Natural killer cell treated with Interleukin-12 subunit alpha and Interleukin-12 subunit beta and Interleukin-15 and Interleukin-18, amount 100 ng/mL, for 72 hours (primary cell): ENCODE measurements at regions not wholly inside any gene's neighbourhood (a gene's known extent, or its start where the extent isn't known, plus 50 kb on each side); places are given as distances from the start of the nearest gene placed in this dataset.
"Not testable (repeated sequence)": the region's sequence is repeated elsewhere in the genome, so short reads cannot be mapped to it uniquely, and the experiment has no call there.

Experiments
- ATAC-seq, 2 donors: fragments of 150-1000 bp; cut with Tn5 transposase in 1 of 2; sonication (Bioruptor Pico), chemical (Tn5 transposase) in 1 of 2; 2 replicates each; pipeline ENCODE4 v1.10.0; 2021
- DNase-seq: peaks from one replicate; pipeline ENCODE4 v3.0.0; 2022; ENCODE audit warnings: low spot score
- H3K27ac Mint-ChIP-seq, 2 donors: 1 replicate in 1 of 2; 2 replicates in 1 of 2; pipeline ENCODE4 v1.8.0; 2022; ENCODE audit warnings: mixed read lengths in 2 of 2, mild to moderate bottlenecking in 1 of 2, moderate library complexity in 1 of 2
- H3K27me3 Mint-ChIP-seq, 2 donors: 1 replicate in 1 of 2; 2 replicates in 1 of 2; pipeline ENCODE4 v1.8.0; 2022; ENCODE audit warnings: mixed read lengths in 2 of 2
- H3K36me3 Mint-ChIP-seq: one replicate; pipeline ENCODE4 v1.8.0; 2022; ENCODE audit warnings: mixed read lengths
- H3K4me1 Mint-ChIP-seq, 2 donors: 1 replicate in 1 of 2; 2 replicates in 1 of 2; pipeline ENCODE4 v1.8.0; 2022; ENCODE audit warnings: low read depth in 2 of 2, mixed read lengths in 2 of 2, mild to moderate bottlenecking in 1 of 2
- H3K4me3 Mint-ChIP-seq: one replicate; pipeline ENCODE4 v1.8.0; 2022; ENCODE audit warnings: mixed read lengths
- H3K9me3 Mint-ChIP-seq: 2 replicates; pipeline ENCODE4 v1.8.0; 2022; ENCODE audit warnings: mixed read lengths

DNA sequence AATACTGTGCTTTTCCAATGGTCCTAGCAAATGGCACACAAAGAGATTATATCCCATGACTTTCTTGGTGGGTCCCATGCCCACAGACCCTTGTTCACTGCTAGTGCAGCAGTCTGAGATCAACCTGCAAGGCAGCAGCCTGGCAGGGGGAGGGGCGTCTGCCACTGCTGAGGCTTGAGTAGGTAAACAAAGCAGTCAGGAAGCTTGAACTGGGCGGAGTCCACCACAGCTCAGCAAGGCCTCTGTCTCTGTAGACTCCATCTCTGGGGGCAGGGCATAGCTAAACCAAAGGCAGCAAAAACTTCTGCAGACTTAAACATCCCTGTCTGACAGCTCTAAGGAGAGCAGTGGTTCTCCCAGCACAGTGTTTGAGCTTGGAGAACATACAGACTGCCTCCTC, 82.9 kb downstream of the ZNF737 start:
- H3K9me3 Mint-ChIP-seq = peaks cover 34% of the 10 kb centered on the region

DNA sequence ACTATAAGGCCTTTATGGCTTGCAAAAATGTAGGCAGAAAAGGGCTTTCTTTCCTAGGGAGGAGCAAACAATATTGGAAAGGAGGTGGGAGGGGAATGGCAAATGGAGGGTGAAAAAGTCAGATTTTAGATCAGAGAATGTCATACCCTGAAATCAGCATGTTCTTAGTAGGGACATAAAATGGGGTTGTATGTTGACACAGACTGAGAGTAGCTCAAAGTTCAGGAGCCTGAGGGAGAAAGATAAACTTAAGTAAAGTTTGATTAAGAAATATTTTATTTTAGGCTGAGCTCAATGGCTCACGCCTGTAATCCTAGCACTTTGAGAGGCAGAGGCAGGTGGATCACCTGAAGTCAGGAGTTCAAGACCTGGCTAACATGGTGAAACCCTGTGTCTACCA, 83.8 kb downstream of the ZNF737 start:
- Mint-ChIP-seq H3K36me3 (peaks cover 48% of the 10 kb centered on the region), H3K4me3 (no peak overlapping the region), H3K4me1 (no peaks in the 10 kb centered on the region), H3K27ac (no peak overlapping the region), H3K27me3 (peaks cover 0 to 2% of the 10 kb centered on the region in 2 donors), H3K9me3 (peaks cover 35% of the 10 kb centered on the region)
- ATAC-seq (no peak), DNase-seq (no peak)

More for the DNA sequence above, 82.9 kb downstream of the ZNF737 start:
- peaks cover 39% of the 10 kb centered on the region for H3K36me3 Mint-ChIP-seq
- no peak for ATAC-seq
- H3K27ac Mint-ChIP-seq = no peak overlapping the region
- H3K4me3 Mint-ChIP-seq = no peak overlapping the region
- H3K4me1 Mint-ChIP-seq = no peaks in the 10 kb centered on the region
- no peak for DNase-seq
- H3K27me3 Mint-ChIP-seq = peaks cover 0 to 2% of the 10 kb centered on the region in 2 donors

DNA sequence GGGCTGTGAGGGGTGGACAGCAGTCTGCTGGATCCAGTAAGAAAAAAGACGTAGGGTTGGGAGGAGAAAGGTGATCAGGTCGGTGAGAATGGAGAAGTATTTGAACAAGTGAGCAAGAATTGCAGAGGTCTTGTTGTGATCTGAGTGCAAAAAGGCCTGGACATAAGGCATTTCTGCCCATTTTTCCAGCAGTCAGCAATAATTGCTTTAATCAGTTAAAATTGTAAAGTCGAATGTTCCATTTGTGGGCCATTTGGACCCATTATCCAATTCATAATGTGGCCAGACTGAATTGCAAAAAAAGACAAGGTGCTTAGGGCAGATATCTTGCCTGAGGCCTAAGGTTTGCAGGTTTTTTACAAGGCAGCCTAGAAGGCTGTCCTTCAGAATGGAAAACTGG, 86.1 kb downstream of the ZNF737 start:
- no peak overlapping the region for H3K27ac Mint-ChIP-seq
- H3K4me3 Mint-ChIP-seq = no peak overlapping the region
- DNase-seq (no peak), ATAC-seq (no peak)
- H3K4me1 Mint-ChIP-seq = no peaks in the 10 kb centered on the region
- peaks cover 44% of the 10 kb centered on the region for H3K9me3 Mint-ChIP-seq
- peaks cover 56% of the 10 kb centered on the region for H3K36me3 Mint-ChIP-seq
- H3K27me3 Mint-ChIP-seq = peaks cover 0 to 2% of the 10 kb centered on the region in 2 donors

DNA sequence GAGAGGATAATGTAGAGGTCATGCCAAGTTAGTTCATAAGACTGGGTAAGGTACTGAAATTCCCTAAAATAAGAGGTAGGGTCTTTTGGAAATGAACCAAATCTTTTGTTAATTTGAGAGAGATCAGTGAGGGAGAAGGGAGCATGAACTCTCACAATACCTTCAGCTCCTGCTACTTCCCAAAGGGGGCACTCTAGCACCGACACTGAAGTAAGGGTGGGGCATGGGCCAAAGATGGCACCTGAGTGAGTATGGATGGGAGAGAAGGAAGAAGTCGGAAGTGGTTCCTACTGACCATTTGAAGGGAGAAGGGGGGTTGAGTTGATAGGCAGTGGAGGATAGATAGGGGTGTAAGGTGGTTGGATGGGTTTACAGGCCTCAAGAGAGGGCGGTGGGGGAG, 86.6 kb downstream of the ZNF737 start:
- no peak overlapping the region for H3K27ac Mint-ChIP-seq
- no peak for ATAC-seq
- no peak for DNase-seq
- peaks cover 52% of the 10 kb centered on the region for H3K36me3 Mint-ChIP-seq
- H3K4me1 Mint-ChIP-seq = no peaks in the 10 kb centered on the region
- H3K9me3 Mint-ChIP-seq = peaks cover 46% of the 10 kb centered on the region
- H3K4me3 Mint-ChIP-seq = no peak overlapping the region
- H3K27me3 Mint-ChIP-seq = peaks cover 0 to 2% of the 10 kb centered on the region in 2 donors

DNA sequence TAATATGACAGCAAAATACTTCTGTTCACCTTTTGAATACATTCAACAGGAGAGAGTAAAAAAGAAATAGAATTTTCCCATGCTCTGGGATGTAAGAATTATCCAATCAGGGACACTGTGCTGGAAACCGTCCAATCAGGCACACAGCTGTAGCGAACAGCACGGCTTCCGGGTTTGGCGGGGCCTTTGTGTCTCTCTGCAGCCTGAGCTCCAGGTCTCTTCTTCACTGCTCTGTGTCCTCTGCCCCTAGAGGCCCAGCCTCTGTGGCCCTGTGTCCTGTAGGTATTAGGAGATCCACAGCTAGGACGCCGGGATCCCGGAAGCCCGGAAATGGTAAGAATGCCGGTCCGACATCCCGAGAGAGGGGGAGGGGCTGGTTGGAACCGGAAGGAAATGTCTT, 92.7 kb downstream of the ZNF737 start:
- DNase-seq (no peak), ATAC-seq (no peak)
- H3K4me3 Mint-ChIP-seq = no peak overlapping the region
- peaks cover 35% of the 10 kb centered on the region for H3K9me3 Mint-ChIP-seq
- peaks cover 36% of the 10 kb centered on the region for H3K36me3 Mint-ChIP-seq
- H3K27ac Mint-ChIP-seq = no peak overlapping the region
- no peaks in the 10 kb centered on the region for H3K27me3 Mint-ChIP-seq
- H3K4me1 Mint-ChIP-seq = no peaks in the 10 kb centered on the region

DNA sequence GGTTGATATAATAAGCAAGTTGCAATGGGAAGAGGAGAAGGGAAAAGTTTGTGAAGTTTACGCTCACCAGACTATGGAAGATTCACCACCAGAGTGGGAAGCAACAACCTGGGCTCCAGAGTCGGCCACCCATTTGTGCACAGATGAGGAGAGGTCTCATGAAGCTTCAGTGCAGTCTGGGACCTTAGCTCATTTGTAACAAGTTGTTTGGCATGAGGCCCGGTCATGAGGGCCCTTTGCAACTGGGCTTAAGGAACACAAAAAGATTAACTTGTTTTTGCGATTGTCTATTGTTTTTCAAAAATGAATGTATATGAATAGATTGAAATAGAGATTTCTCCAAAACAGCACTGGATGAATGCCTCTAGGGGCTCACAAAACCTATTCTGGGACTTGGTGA, 94.2 kb downstream of the ZNF737 start:
- ATAC-seq = no peak
- H3K4me3 Mint-ChIP-seq = no peak overlapping the region
- H3K9me3 Mint-ChIP-seq = peaks cover 21% of the 10 kb centered on the region
- H3K27ac Mint-ChIP-seq = no peak overlapping the region
- peaks cover 22% of the 10 kb centered on the region for H3K36me3 Mint-ChIP-seq
- H3K4me1 Mint-ChIP-seq = no peaks in the 10 kb centered on the region
- no peak for DNase-seq
- H3K27me3 Mint-ChIP-seq = no peaks in the 10 kb centered on the region

DNA sequence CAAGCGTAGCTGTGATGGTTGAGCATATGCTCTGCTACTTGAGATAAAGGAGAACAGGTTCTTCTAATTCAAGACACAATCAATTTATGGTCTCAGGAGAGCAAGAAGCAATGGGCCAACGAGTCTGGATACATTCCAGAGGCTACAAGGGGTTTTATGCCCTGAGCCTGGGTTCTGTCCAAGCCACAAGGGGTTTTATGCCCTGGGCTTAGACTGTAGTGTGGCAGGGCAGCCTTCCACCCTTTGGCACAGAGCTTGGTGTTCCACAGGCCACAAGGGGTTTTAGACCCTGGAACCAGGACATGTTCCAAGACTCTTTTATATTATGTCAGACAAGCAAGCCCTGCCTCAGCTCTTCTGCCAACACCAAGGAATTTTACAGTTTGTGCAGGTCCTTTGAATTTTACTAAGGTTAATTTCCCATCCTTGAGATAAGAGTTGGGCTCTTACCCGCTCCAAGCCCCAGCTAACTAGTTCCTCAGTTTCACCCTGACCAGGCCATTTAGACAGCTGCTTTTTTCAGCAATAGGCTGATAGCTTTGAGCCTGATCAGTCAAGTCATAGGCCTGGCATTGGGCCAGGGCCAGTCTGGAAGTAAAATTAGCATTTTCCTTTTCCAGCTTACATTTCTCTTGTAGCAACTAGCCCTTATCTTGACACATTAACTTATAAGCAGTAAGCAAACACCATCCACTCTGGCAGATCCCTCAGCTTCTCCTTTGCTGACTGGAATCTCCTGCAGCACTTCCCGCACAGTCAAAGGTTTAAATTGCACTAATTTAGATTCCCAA, 95.0 kb downstream of the ZNF737 start:
- H3K4me1 Mint-ChIP-seq = no peaks in the 10 kb centered on the region
- ATAC-seq (no peak), DNase-seq (no peak)
- H3K4me3 Mint-ChIP-seq = no peak overlapping the region
- peaks cover 13% of the 10 kb centered on the region for H3K36me3 Mint-ChIP-seq
- no peak overlapping the region for H3K27ac Mint-ChIP-seq
- H3K27me3 Mint-ChIP-seq = no peaks in the 10 kb centered on the region
- H3K9me3 Mint-ChIP-seq = peaks cover 12% of the 10 kb centered on the region

DNA sequence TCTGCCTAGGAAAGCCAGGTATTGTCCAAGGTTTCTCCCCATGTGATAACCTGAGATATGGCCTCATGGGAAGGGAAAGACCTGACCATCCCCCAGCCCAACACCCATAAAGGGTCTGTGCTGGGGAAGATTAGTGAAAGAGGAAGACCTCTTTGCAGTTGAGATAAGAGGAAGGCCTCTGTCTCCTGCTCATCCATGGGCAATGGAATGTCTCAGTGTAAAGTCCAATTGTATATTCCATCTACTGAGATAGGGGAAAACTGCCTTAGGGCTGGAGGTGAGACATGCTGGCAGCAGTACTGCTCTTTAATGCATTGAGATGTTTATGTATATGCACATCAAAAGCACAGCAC, 99.0 kb downstream of the ZNF737 start:
- not testable (repeated sequence) for H3K27me3 Mint-ChIP-seq, DNase-seq, H3K4me3 Mint-ChIP-seq, H3K9me3 Mint-ChIP-seq, H3K27ac Mint-ChIP-seq, H3K36me3 Mint-ChIP-seq, H3K4me1 Mint-ChIP-seq, ATAC-seq

DNA sequence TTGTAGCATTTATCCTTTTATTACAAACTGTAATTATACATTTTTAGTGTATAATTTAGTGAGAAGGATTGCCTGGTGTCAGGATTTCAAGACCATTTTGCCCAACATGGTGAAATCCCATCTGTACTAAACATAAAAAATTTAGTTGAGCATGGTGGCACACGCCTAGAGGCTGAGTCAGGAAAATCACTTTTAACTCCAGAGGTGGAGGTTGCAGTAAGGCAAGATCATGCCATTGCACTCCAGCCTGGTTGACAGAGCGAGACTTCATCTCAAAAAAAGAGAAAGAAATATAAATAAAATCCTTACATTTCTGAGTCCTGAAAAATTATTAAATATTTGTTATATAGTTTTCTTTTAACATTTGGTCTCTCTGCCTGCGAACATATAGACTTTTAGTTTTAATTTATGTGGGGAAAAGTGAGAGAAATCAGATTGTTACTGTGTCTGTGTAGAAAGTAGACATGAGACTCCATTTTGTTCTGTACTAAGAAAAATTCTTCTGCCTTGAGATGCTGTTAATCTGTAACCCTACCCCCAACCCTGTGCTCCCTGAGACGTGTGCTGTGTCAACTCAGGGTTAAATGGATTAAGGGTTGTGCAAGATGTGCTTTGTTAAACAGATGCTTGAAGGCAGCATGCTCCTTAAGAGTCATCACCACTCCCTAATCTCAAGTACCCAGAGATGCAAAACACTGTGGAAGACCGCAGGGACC, 99.5 kb downstream of the ZNF737 start:
- not testable (repeated sequence) for H3K4me1 Mint-ChIP-seq

DNA sequence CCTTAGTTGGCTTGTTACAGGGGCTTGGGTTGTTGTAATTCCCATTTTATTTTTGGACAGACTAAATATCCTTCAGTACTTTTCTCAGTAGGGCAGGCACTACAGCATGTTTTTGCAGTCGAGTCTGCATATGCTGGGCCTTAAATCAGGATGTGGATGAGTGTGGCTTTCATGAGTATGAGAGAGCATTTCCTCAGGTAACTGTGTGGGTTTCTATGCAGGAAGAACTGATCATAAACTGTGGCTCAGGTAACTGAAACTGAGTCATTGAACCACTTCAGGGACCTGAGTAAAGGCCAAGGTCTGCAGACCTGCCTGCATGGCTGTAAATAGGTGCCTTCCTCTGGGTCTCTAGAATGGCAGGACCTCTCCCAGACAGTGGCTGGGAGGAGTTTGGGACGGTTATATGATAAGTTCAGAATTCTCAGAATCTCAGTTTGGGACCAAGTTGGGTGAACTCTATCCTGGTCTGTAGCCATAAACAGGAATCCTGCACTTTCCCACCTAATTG, 112.1 kb downstream of the ZNF737 start:
- H3K9me3 Mint-ChIP-seq = no peaks in the 10 kb centered on the region
- H3K36me3 Mint-ChIP-seq = no peaks in the 10 kb centered on the region
- H3K4me1 Mint-ChIP-seq = no peaks in the 10 kb centered on the region
- no peaks in the 10 kb centered on the region for H3K27me3 Mint-ChIP-seq
- DNase-seq (no peak), ATAC-seq (no peak)
- no peak overlapping the region for H3K4me3 Mint-ChIP-seq
- no peak overlapping the region for H3K27ac Mint-ChIP-seq

More for the DNA sequence above, 99.5 kb downstream of the ZNF737 start:
- ATAC-seq, H3K27ac Mint-ChIP-seq, H3K36me3 Mint-ChIP-seq, DNase-seq, H3K4me3 Mint-ChIP-seq, H3K27me3 Mint-ChIP-seq, H3K9me3 Mint-ChIP-seq: not testable (repeated sequence)

DNA sequence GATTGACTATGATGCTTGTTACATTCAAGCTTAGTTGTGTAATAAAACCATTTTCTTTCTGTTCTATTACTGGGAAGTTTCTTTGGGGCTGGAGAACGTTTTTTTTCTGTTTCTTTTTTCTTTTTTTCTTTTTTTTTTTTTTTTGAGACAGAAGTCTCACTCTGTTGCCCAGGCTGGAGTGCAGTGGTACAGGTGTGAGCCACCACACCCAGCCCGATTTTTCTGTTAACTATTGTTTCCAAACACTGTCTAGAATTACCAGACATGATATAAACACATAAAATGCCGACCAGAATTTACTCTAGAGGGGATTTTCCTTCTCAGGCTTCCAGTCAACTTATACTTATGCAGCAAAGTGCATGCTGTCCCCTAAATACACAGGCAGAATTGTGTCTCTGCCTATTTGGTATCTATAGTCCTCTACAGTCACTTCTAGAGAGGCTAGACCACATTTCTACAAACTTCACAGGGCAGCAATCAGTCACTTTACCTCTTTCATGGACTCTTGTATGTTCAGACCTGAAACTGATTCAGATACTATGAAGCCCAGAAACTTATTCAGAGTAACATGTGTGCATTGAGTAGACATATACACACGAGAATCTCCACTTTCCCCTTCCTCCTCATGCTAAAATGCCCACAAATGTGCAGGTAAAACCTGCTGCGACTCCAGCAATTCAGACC, 121.2 kb downstream of the ZNF737 start:
- DNase-seq = no peak
- H3K4me3 Mint-ChIP-seq = no peak overlapping the region
- no peak overlapping the region for H3K27ac Mint-ChIP-seq

DNA sequence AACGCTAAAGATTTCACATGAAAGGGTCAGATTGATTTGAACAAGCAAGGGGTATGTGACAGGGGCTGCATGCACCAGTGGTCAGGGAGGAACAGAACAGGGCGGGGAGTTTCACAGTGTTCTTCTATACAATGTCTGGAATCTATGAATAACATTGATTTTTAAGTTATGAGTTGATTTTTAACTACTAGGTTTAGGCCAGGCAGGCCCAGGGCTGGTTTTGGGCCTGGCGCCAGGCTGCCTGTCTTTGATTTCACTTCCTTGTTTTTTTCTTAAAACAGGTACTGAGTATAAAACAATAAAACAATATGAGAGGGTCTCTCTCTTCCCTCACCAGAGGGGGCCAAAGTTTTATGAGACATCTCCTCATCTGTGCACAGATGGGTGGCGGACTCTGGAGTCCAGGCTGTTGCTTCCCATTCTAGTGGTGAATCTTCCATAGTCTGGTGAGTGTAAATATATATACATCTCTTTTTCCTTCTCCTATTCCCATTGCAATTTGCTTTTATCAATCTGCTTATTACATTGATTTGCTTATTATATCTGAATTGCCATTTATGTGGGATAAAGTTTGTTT, 133.2 kb downstream of the ZNF737 start:
- not testable (repeated sequence) for ATAC-seq, H3K36me3 Mint-ChIP-seq, H3K27me3 Mint-ChIP-seq, H3K9me3 Mint-ChIP-seq, H3K4me3 Mint-ChIP-seq, DNase-seq, H3K4me1 Mint-ChIP-seq, H3K27ac Mint-ChIP-seq

More for the DNA sequence above, 121.2 kb downstream of the ZNF737 start:
- Mint-ChIP-seq H3K4me1 (peaks cover 0 to 4% of the 10 kb centered on the region in 2 donors), H3K9me3 (peaks cover 3% of the 10 kb centered on the region), H3K27me3 (peaks cover 0 to 8% of the 10 kb centered on the region in 2 donors), H3K36me3 (peaks cover 5% of the 10 kb centered on the region)
- ATAC-seq = no peak

DNA sequence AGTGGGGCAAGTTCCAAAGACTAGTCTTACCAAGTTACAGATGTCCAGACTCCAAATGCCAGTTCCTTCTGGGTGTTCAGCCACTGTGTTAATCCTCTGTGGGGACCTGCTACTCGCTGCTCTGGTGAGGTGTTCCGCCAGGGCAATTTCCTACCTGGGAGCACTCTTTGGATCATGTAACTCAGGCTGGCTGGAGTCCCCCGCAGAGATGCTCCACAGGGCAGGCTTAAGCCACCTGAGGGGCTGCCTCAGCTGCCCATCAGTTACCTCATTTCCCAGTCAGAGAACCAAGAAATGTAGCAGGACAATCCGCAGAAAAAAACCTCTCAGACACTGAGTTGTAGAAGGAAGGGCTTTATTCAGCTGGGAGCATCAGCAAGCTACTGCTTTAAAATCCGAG, 133.8 kb downstream of the ZNF737 start:
- DNase-seq (no peak), ATAC-seq (no peak)
- Mint-ChIP-seq H3K27ac (no peak overlapping the region), H3K9me3 (no peaks in the 10 kb centered on the region), H3K4me3 (no peak overlapping the region), H3K36me3 (no peaks in the 10 kb centered on the region), H3K4me1 (no peaks in the 10 kb centered on the region), H3K27me3 (peaks cover 0 to 2% of the 10 kb centered on the region in 2 donors)
